Common myeloid progenitor, CD34-positive (primary cell): ENCODE measurements at regions not wholly inside any gene's neighbourhood (a gene's known extent, or its start where the extent isn't known, plus 50 kb on each side); places are given as distances from the start of the nearest gene placed in this dataset.
"Not testable (repeated sequence)": the region's sequence is repeated elsewhere in the genome, so short reads cannot be mapped to it uniquely, and the experiment has no call there.

Experiments used
- CTCF ChIA-PET: fragments of 350-600 bp; sonication (Branson Sonifier 250); formaldehyde crosslinking; loops from one replicate; lab custom pipeline; 2021; ENCODE audit warnings: antibody characterized with exemption; lab: Charles Lee
- POLR2A ChIA-PET: fragments of 350-600 bp; sonication (Branson Sonifier 250); formaldehyde crosslinking; loops from one replicate; lab custom pipeline; 2021; ENCODE audit warnings: antibody characterized with exemption; lab: Charles Lee
- DNase-seq, 3 donors: peaks; one replicate each; pipeline versions ENCODE4 v3.0.0 to v3.0.0-alpha.2; 2013
- H3K27ac ChIP-seq, 2 experiments: 1 replicate in 1 of 2; 2 replicates in 1 of 2; pipeline ENCODE4 v1.7.0; 2013; ENCODE audit warnings: inconsistent platforms in 2 of 2, low read length in 2 of 2, mild to moderate bottlenecking in 2 of 2, low read depth in 1 of 2, moderate library complexity in 1 of 2; ENCODE audit not compliant: severe bottlenecking in 2 of 2, insufficient read depth in 1 of 2, poor library complexity in 1 of 2
- H3K27me3 ChIP-seq, 5 experiments: replicated peaks in 2 of 5; 1 replicate in 3 of 5; 2 replicates in 2 of 5; pipeline versions ENCODE4 v1.6.1 to v1.7.0; 2013; ENCODE audit warnings: low read length in 4 of 5, mild to moderate bottlenecking in 2 of 5, moderate library complexity in 2 of 5, inconsistent platforms in 1 of 5; ENCODE audit not compliant: insufficient read depth in 5 of 5, control insufficient read depth in 4 of 5
- H3K36me3 ChIP-seq, 4 experiments: 1 replicate in 2 of 4; 2 replicates in 2 of 4; pipeline versions ENCODE4 v1.6.1 to v1.7.0; 2013; ENCODE audit warnings: low read length in 3 of 4, control low read depth in 1 of 4, mild to moderate bottlenecking in 1 of 4; ENCODE audit not compliant: control insufficient read depth in 4 of 4, insufficient read depth in 4 of 4
- H3K4me1 ChIP-seq, 4 experiments: 1 replicate in 3 of 4; 2 replicates in 1 of 4; pipeline versions ENCODE4 v1.6.1 to v1.7.1; 2013; ENCODE audit warnings: low read length in 3 of 4, mild to moderate bottlenecking in 3 of 4, control low read depth in 1 of 4, inconsistent platforms in 1 of 4, moderate library complexity in 1 of 4; ENCODE audit not compliant: control insufficient read depth in 4 of 4, insufficient read depth in 4 of 4; ENCODE audit errors: control extremely low read depth in 1 of 4
- H3K4me3 ChIP-seq, 7 experiments: 1 replicate in 4 of 7; 2 replicates in 3 of 7; pipeline versions ENCODE4 v1.5.1 to v1.7.0; 2013; ENCODE audit warnings: mild to moderate bottlenecking in 7 of 7, low read length in 6 of 7, moderate library complexity in 6 of 7, inconsistent platforms in 2 of 7, low read depth in 2 of 7, control low read depth in 1 of 7; ENCODE audit not compliant: insufficient read depth in 4 of 7, control insufficient read depth in 1 of 7; ENCODE audit errors: extremely low read depth in 1 of 7
- H3K9me3 ChIP-seq, 5 experiments: 1 replicate in 4 of 5; 2 replicates in 1 of 5; pipeline versions ENCODE4 v1.6.1 to v1.7.1; 2013; ENCODE audit warnings: low read length in 4 of 5, mild to moderate bottlenecking in 2 of 5, inconsistent platforms in 1 of 5, low read depth in 1 of 5, moderate library complexity in 1 of 5; ENCODE audit not compliant: control insufficient read depth in 4 of 5, insufficient read depth in 2 of 5; ENCODE audit errors: control extremely low read depth in 1 of 5
- whole genome bisulfite sequencing: methylation state at CpG from one replicate; pipeline ENCODE4 v1.1.5; 2013; ENCODE audit not compliant: insufficient coverage; 5-methylcytosine and 5-hydroxymethylcytosine counted together

- Histone ChIP-seq H3K36me3 (no peaks in the 10 kb centered on the region), H3K4me3 (no peak overlapping the region), H3K4me1 (peaks cover 9 to 48% (median 27%) of the 10 kb centered on the region in 4 experiments), H3K27me3 (no peaks in the 10 kb centered on the region), H3K27ac (peak overlapping the region in 1 of 2 experiments; percentile 37), H3K9me3 (no peaks in the 10 kb centered on the region)
- CTCF ChIA-PET: interaction anchor here (1.2 to 8.0 kb wide), 8 partner anchors 9 to 136 kb away, joined by 3 to 76 read pairs (median 6); a partner anchor contains a TSS
- POLR2A ChIA-PET: interaction anchor here (0.7 kb wide), 1 partner anchor 15 kb away, joined by 3 read pairs; no protein-coding TSS in a partner anchor
- no peak for DNase-seq
- no CpG with 5 or more reads among the region's 3 CpGs for WGBS
Measured at GRCh38 chr6:26187292-26187691, 100.1 kb downstream of the HFE start.

- Histone ChIP-seq H3K27ac (peak overlapping the region; percentile 77 to 94), H3K36me3 (no peaks in the 10 kb centered on the region), H3K27me3 (no peaks in the 10 kb centered on the region), H3K4me3 (peak overlapping the region; percentile 50 to 90 (median 74)), H3K4me1 (peaks cover 5 to 46% (median 24%) of the 10 kb centered on the region in 4 experiments), H3K9me3 (no peaks in the 10 kb centered on the region)
- ChIA-PET POLR2A (interaction anchor here (0.6 to 2.0 kb wide), 12 partner anchors 10 to 84 kb away, joined by 3 to 38 read pairs (median 7); a partner anchor contains a TSS), CTCF (interaction anchor here (0.7 to 8.0 kb wide), 11 partner anchors 8 to 85 kb away, joined by 3 to 76 read pairs (median 6); a partner anchor contains a TSS)
- WGBS: 19% methylated on average over 18 of the region's 20 CpGs
- DNase-seq: peak in 1 of 3 donors; percentile 37
Measured at GRCh38 chr6:26187981-26188635, 100.9 kb downstream of the HFE start.

- H3K4me3 ChIP-seq, POLR2A ChIA-PET, H3K9me3 ChIP-seq, DNase-seq, H3K27ac ChIP-seq, H3K27me3 ChIP-seq, H3K36me3 ChIP-seq: not testable (repeated sequence)
- peaks cover 8 to 48% (median 35%) of the 10 kb centered on the region in 4 experiments for H3K4me1 ChIP-seq
- CTCF ChIA-PET: interaction anchor here (1.1 to 6.0 kb wide), 3 partner anchors 9 to 34 kb away, joined by 3 to 33 read pairs (median 4); a partner anchor contains a TSS
- WGBS: 94% methylated on average over 4 of the region's 8 CpGs
Measured at GRCh38 chr6:26191512-26191911, 104.3 kb downstream of the HFE start.

GRCh38 chr6:26193467-26194328 is 106.5 kb downstream of the HFE start:
- 100% methylated on average over 1 of the region's 1 CpG for WGBS
- ChIA-PET CTCF (interaction anchor here (0.7 to 7.2 kb wide), 9 partner anchors 8 to 66 kb away, joined by 3 to 76 read pairs (median 3); a partner anchor contains a TSS), POLR2A (interaction anchor here (0.5 to 1.6 kb wide), 4 partner anchors 9 to 79 kb away, joined by 3 to 6 read pairs (median 4); a partner anchor contains a TSS)
- Histone ChIP-seq H3K4me3 (peak overlapping the region in 1 of 7 experiments; percentile 80), H3K27ac (no peak overlapping the region), H3K36me3 (peaks cover 0 to 7% (median 0%) of the 10 kb centered on the region in 4 experiments), H3K4me1 (peaks cover 7 to 37% (median 31%) of the 10 kb centered on the region in 4 experiments), H3K27me3 (no peaks in the 10 kb centered on the region), H3K9me3 (no peaks in the 10 kb centered on the region)
- DNase-seq: no peak

GRCh38 chr6:26194329-26194701 is 107.1 kb downstream of the HFE start:
- Histone ChIP-seq H3K9me3 (no peaks in the 10 kb centered on the region), H3K4me3 (peak overlapping the region in 1 of 7 experiments; percentile 80), H3K36me3 (peaks cover 0 to 7% (median 0%) of the 10 kb centered on the region in 4 experiments), H3K27ac (peak overlapping the region in 1 of 2 experiments; percentile 91), H3K4me1 (peaks cover 7 to 36% (median 27%) of the 10 kb centered on the region in 4 experiments), H3K27me3 (no peaks in the 10 kb centered on the region)
- ChIA-PET CTCF (interaction anchor here (0.7 to 7.2 kb wide), 8 partner anchors 9 to 66 kb away, joined by 3 to 76 read pairs (median 3); a partner anchor contains a TSS), POLR2A (interaction anchor here (0.5 to 4.1 kb wide), 5 partner anchors 10 to 79 kb away, joined by 3 to 43 read pairs (median 6); a partner anchor contains a TSS)
- DNase-seq: no peak
- WGBS: no CpG with 5 or more reads among the region's 3 CpGs

- POLR2A ChIA-PET: interaction anchor here (0.6 to 4.1 kb wide), 8 partner anchors 10 to 1014 kb away, joined by 3 to 43 read pairs (median 6); a partner anchor contains a TSS
- Histone ChIP-seq H3K27me3 (no peaks in the 10 kb centered on the region), H3K4me1 (peaks cover 9 to 37% (median 28%) of the 10 kb centered on the region in 4 experiments), H3K4me3 (peak overlapping the region in 6 of 7 experiments; percentile 80 to 99 (median 96)), H3K9me3 (no peaks in the 10 kb centered on the region), H3K27ac (peak overlapping the region; percentile 1 to 91), H3K36me3 (peaks cover 0 to 7% (median 0%) of the 10 kb centered on the region in 4 experiments)
- WGBS: no CpG with 5 or more reads among the region's 8 CpGs
- no peak for DNase-seq
- CTCF ChIA-PET: interaction anchor here (0.6 to 7.2 kb wide), 11 partner anchors 8 to 76 kb away, joined by 3 to 76 read pairs (median 3); a partner anchor contains a TSS
Measured at GRCh38 chr6:26194816-26195375, 107.7 kb downstream of the HFE start.
